HG02885 (cell line): ENCODE measurements at regions not wholly inside any gene's neighbourhood (a gene's known extent, or its start where the extent isn't known, plus 50 kb on each side); places are given as distances from the start of the nearest gene placed in this dataset.

Source experiments
- ATAC-seq: cut with Tn5 transposase; IDR thresholded peaks from one replicate; pipeline ENCODE4 v1.9.1; 2021; ENCODE audit warnings: mild to moderate bottlenecking; ENCODE audit not compliant: unreplicated experiment, poor library complexity

- ATAC-seq: no peak
These were observed 766.7 kb upstream of the TBX3 start for GRCh38 chr12:115450710-115451109.

GRCh38 chr12:115450017-115450416 is 766.0 kb upstream of the TBX3 start:
- no peak for ATAC-seq

- no peak for ATAC-seq
These were observed 765.6 kb upstream of the TBX3 start for GRCh38 chr12:115449526-115449925.

GRCh38 chr12:115444346-115444745 is 760.4 kb upstream of the TBX3 start:
- ATAC-seq: no peak

GRCh38 chr12:115443351-115443938 is 759.5 kb upstream of the TBX3 start:
- no peak for ATAC-seq

- ATAC-seq: no peak
These were observed 756.5 kb upstream of the TBX3 start for GRCh38 chr12:115440438-115440837.

GRCh38 chr12:115439008-115439601 is 755.1 kb upstream of the TBX3 start:
- no peak for ATAC-seq

GRCh38 chr12:115438314-115438713 is 754.3 kb upstream of the TBX3 start:
- ATAC-seq: no peak

- no peak for ATAC-seq
These were observed 753.1 kb upstream of the TBX3 start for GRCh38 chr12:115437061-115437567.

GRCh38 chr12:115433014-115433634 is 749.1 kb upstream of the TBX3 start:
- ATAC-seq: no peak

- no peak for ATAC-seq
These were observed 746.7 kb upstream of the TBX3 start for GRCh38 chr12:115430636-115431035.

GRCh38 chr12:115426732-115427131 is 742.8 kb upstream of the TBX3 start:
- ATAC-seq: no peak

GRCh38 chr12:115424003-115424402 is 740.0 kb upstream of the TBX3 start:
- ATAC-seq: no peak

GRCh38 chr12:115423546-115423987 is 739.6 kb upstream of the TBX3 start:
- ATAC-seq: no peak

- no peak for ATAC-seq
These were observed 739.0 kb upstream of the TBX3 start for GRCh38 chr12:115422845-115423545.

GRCh38 chr12:115421796-115422709 is 738.1 kb upstream of the TBX3 start:
- no peak for ATAC-seq

- ATAC-seq: no peak
These were observed 737.4 kb upstream of the TBX3 start for GRCh38 chr12:115421350-115421749.

GRCh38 chr12:115419145-115419646 is 735.2 kb upstream of the TBX3 start:
- ATAC-seq: no peak

- ATAC-seq: no peak
These were observed 733.6 kb upstream of the TBX3 start for GRCh38 chr12:115417610-115418009.

- ATAC-seq: no peak
These were observed 732.9 kb upstream of the TBX3 start for GRCh38 chr12:115416869-115417268.
